CD4-positive, alpha-beta T cell (primary cell): ENCODE measurements at regions not wholly inside any gene's neighbourhood (a gene's known extent, or its start where the extent isn't known, plus 50 kb on each side); places are given as distances from the start of the nearest gene placed in this dataset.

Experiments
- ATAC-seq: fragments of 200-7000 bp; cut with Tn5 transposase; one replicate; pipeline ENCODE4 v1.10.0; 2022; ENCODE audit warnings: mild to moderate bottlenecking; ENCODE audit not compliant: poor library complexity
- CTCF ChIA-PET: fragments of 350-600 bp; sonication (Branson Sonifier 250); formaldehyde crosslinking; loops from one replicate; lab custom pipeline; 2021; ENCODE audit warnings: antibody characterized with exemption, inconsistent platforms; lab: Charles Lee
- POLR2A ChIA-PET: fragments of 350-600 bp; sonication (Branson Sonifier 250); formaldehyde crosslinking; loops from one replicate; lab custom pipeline; 2021; ENCODE audit warnings: antibody characterized with exemption, inconsistent platforms; lab: Charles Lee
- DNase-seq, 14 experiments: peaks; one replicate each; pipeline ENCODE4 v3.0.0-alpha.2; 2013 to 2020; ENCODE audit warnings: mixed read lengths in 2 of 14
- H3K27ac ChIP-seq, 2 donors: one replicate each; pipeline versions ENCODE4 v1.5.1 to v1.7.0; 2013; ENCODE audit warnings: low read length in 2 of 2, low read depth in 1 of 2, mild to moderate bottlenecking in 1 of 2
- H3K27me3 ChIP-seq, 2 experiments: 1 replicate in 1 of 2; 2 replicates in 1 of 2; pipeline versions ENCODE4 v1.6.1 to v1.7.0; 2013; ENCODE audit warnings: low read length in 2 of 2, control low read depth in 1 of 2, mild to moderate bottlenecking in 1 of 2, moderate library complexity in 1 of 2; ENCODE audit not compliant: insufficient read depth in 2 of 2, control insufficient read depth in 1 of 2
- H3K36me3 ChIP-seq: one replicate; pipeline ENCODE4 v1.6.1; 2013; ENCODE audit warnings: low read length, control low read depth; ENCODE audit not compliant: insufficient read depth
- H3K4me1 ChIP-seq: one replicate; pipeline ENCODE4 v1.6.1; 2013; ENCODE audit warnings: low read length, control low read depth; ENCODE audit not compliant: insufficient read depth
- H3K4me3 ChIP-seq: one replicate; pipeline ENCODE4 v1.5.1; 2013; ENCODE audit warnings: mild to moderate bottlenecking, low read length, moderate library complexity
- H3K9me3 ChIP-seq, 2 experiments: 1 replicate in 1 of 2; 2 replicates in 1 of 2; pipeline versions ENCODE4 v1.6.1 to v1.7.0; 2013; ENCODE audit warnings: low read length in 2 of 2, mild to moderate bottlenecking in 2 of 2, control low read depth in 1 of 2, moderate library complexity in 1 of 2; ENCODE audit not compliant: control insufficient read depth in 1 of 2, insufficient read depth in 1 of 2
- H3K27ac Mint-ChIP-seq: one replicate; pipeline ENCODE4 v1.8.0; 2020; ENCODE audit warnings: mixed read lengths
- H3K27me3 Mint-ChIP-seq: one replicate; pipeline ENCODE4 v1.8.0; 2021; ENCODE audit warnings: mixed read lengths
- H3K36me3 Mint-ChIP-seq: one replicate; pipeline ENCODE4 v1.8.0; 2021; ENCODE audit warnings: low read depth, mixed read lengths
- H3K4me1 Mint-ChIP-seq: one replicate; pipeline ENCODE4 v1.8.0; 2021; ENCODE audit warnings: low read depth, mixed read lengths
- H3K4me3 Mint-ChIP-seq: one replicate; pipeline ENCODE4 v1.8.0; 2020; ENCODE audit warnings: mild to moderate bottlenecking, mixed read lengths
- H3K9me3 Mint-ChIP-seq: one replicate; pipeline ENCODE4 v1.8.0; 2020; ENCODE audit warnings: mixed read lengths
- intact Hi-C, 2 experiments: fragments of 100-400 bp; cut with DNase I in 1 of 2; cut with micrococcal nuclease in 1 of 2; formaldehyde crosslinking; loops; one replicate each; pipeline versions ENCODE4 v1.15.1 to v1.9.0; 2023 to 2025; cut with DNase I, micrococcal nuclease
- TF ChIP-seq, protein P1 (sequence below): fragments of 200-600 bp; IDR thresholded peaks from one replicate; pipeline ENCODE4 v1.8.0; 2022; ENCODE audit warnings: antibody characterized with exemption, mild to moderate bottlenecking

DNA sequence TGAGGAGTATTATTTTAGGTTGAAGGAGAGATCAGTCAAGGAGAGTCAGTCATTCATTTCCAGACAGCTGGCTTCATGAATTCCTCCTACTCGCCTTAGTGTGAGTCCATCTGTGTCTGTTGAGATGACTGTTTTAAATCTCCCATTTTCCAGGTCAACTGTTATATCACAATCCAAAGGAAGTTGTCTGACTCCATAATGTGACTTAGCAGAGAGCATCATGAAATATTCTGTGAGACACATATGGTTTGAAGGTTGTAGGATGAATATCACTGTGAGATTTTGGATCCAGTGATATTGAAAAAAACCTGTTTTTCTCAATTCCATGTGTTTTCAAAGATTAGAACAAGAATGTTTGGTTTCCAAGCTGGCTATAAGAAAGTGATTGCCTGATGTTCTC is 530.2 kb upstream of the MAN1A1 start:
- ChIA-PET POLR2A (no interaction called here), CTCF (no interaction called here)
- no peak for DNase-seq
- H3K9me3 Mint-ChIP-seq = no peaks in the 10 kb centered on the region
- ATAC-seq = no peak
- intact Hi-C loops = no loop called here
- no peaks in the 10 kb centered on the region for H3K36me3 Mint-ChIP-seq
- Histone ChIP-seq H3K27ac (no peak overlapping the region), H3K27me3 (no peaks in the 10 kb centered on the region), H3K36me3 (no peaks in the 10 kb centered on the region), H3K4me1 (no peaks in the 10 kb centered on the region), H3K4me3 (no peak overlapping the region), H3K9me3 (no peaks in the 10 kb centered on the region)
- H3K27me3 Mint-ChIP-seq = no peaks in the 10 kb centered on the region
- H3K4me1 Mint-ChIP-seq = no peaks in the 10 kb centered on the region
- H3K27ac Mint-ChIP-seq = no peak overlapping the region
- TF ChIP-seq, protein P1, sequence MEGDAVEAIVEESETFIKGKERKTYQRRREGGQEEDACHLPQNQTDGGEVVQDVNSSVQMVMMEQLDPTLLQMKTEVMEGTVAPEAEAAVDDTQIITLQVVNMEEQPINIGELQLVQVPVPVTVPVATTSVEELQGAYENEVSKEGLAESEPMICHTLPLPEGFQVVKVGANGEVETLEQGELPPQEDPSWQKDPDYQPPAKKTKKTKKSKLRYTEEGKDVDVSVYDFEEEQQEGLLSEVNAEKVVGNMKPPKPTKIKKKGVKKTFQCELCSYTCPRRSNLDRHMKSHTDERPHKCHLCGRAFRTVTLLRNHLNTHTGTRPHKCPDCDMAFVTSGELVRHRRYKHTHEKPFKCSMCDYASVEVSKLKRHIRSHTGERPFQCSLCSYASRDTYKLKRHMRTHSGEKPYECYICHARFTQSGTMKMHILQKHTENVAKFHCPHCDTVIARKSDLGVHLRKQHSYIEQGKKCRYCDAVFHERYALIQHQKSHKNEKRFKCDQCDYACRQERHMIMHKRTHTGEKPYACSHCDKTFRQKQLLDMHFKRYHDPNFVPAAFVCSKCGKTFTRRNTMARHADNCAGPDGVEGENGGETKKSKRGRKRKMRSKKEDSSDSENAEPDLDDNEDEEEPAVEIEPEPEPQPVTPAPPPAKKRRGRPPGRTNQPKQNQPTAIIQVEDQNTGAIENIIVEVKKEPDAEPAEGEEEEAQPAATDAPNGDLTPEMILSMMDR = no peak
- no peak overlapping the region for H3K4me3 Mint-ChIP-seq

DNA sequence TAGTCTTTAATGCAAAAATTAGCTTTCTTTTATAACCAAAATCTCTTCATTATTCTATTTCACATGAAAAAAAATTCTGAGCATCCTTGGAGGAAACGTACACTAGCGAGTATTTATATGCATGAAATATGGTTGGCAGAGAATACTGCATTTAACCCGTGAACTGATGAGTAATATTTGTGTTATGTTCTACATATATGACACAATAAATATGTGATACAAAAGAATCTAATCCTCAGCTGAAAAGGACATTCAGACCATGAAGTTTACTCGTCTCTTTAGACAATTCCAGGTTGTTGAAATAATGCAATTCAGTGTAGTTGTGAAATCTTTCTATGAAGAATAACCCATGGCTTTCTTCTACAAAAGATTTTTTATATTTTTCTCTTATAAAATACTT is 524.8 kb upstream of the MAN1A1 start:
- H3K4me3 ChIP-seq = no peak overlapping the region
- H3K27ac ChIP-seq = no peak overlapping the region
- DNase-seq = no peak
- ATAC-seq = no peak
- ChIA-PET POLR2A (no interaction called here), CTCF (no interaction called here)
- intact Hi-C loops = no loop called here
- Mint-ChIP-seq H3K27me3 (no peaks in the 10 kb centered on the region), H3K36me3 (no peaks in the 10 kb centered on the region), H3K9me3 (no peaks in the 10 kb centered on the region), H3K27ac (no peak overlapping the region), H3K4me1 (no peaks in the 10 kb centered on the region), H3K4me3 (no peak overlapping the region)
- H3K27me3 ChIP-seq = no peaks in the 10 kb centered on the region
- TF ChIP-seq, protein P1 = no peak
- H3K9me3 ChIP-seq = no peaks in the 10 kb centered on the region
- H3K4me1 ChIP-seq = no peaks in the 10 kb centered on the region
- no peaks in the 10 kb centered on the region for H3K36me3 ChIP-seq

GRCh38 chr6:119873107-119873506 is 523.5 kb upstream of the MAN1A1 start:
- H3K4me3 Mint-ChIP-seq = no peak overlapping the region
- H3K27me3 Mint-ChIP-seq = peaks cover 3% of the 10 kb centered on the region
- DNase-seq = no peak
- ATAC-seq = no peak
- H3K27me3 ChIP-seq = no peaks in the 10 kb centered on the region
- no peaks in the 10 kb centered on the region for H3K36me3 Mint-ChIP-seq
- TF ChIP-seq, protein P1 = no peak
- H3K4me1 Mint-ChIP-seq = no peaks in the 10 kb centered on the region
- ChIA-PET CTCF (interaction anchor here (0.5 kb wide), 1 partner anchor 1035 kb away, joined by 3 read pairs; no protein-coding TSS in a partner anchor), POLR2A (no interaction called here)
- H3K27ac ChIP-seq = no peak overlapping the region
- H3K9me3 Mint-ChIP-seq = no peaks in the 10 kb centered on the region
- H3K36me3 ChIP-seq = no peaks in the 10 kb centered on the region
- H3K4me1 ChIP-seq = no peaks in the 10 kb centered on the region
- intact Hi-C loops = no loop called here
- H3K27ac Mint-ChIP-seq = no peak overlapping the region
- H3K4me3 ChIP-seq = no peak overlapping the region
- H3K9me3 ChIP-seq = no peaks in the 10 kb centered on the region
